ENCODE measurements at regions not wholly inside any gene's neighbourhood (a gene's known extent, or its start where the extent isn't known, plus 50 kb on each side); places are given as distances from the start of the nearest gene placed in this dataset.
A peak's percentile ranks its signal among the peaks of the same experiment; 100 is the strongest.
"Not testable (repeated sequence)": the region's sequence is repeated elsewhere in the genome, so short reads cannot be mapped to it uniquely, and the experiment has no call there.

DNA sequence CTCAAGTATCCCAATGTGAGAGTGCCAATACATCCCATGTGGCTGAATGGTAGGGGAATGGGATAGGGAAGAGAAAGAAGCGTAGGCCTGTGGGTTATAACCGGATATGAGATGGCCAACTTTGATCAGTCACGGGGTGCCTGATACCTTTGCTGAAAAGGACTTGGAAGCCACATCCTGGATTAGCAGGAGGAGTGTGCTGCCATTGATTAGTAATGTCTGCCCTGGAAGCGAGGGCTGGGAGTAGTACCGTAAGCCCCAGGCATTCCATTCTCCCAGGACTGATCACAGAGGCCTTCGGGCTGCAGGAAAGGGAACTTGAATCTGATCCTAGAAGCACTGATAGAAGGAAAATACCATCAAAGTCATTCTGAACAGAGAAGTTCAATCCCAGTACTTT is 218.5 kb downstream of the TFCP2L1 start:
- Histone ChIP-seq H3K9me3 (no peaks in the 10 kb centered on the region), H3K27me3 (no peaks in the 10 kb centered on the region), H3K36me3 (no peaks in the 10 kb centered on the region), H3K4me3 (no peak overlapping the region), H3K4me1 (no peaks in the 10 kb centered on the region), H3K27ac (no peak overlapping the region)
- DNase-seq, result no peak
- TF ChIP-seq CTCF (IDR thresholded peaks at IDR 0.05) (no peak), POLR2A (IDR thresholded peaks at IDR 0.05) (no peak)
- intact Hi-C loops (cut with DNase I; ENCODE audit: low total_unique reads), result no loop called here

DNA sequence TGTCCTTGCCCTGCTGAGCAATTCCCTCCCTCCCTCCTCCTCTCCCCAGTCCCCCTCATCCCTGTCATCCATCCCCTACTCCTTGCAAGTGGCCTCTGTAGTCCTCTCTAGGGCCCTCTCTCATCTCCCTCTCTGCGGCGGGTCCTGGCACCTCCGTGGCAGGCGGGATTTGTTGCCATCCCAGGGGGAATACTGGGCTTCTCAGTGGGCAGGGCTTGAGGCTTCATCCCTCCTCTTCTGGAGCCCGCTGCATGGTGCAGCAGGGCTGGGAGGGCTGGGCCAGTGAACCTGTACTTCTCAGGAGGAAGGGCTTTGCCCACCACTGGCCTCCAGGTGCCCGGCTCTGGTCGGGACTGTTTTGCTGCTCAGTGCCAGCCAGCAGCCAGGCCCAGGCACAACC is 216.2 kb downstream of the TFCP2L1 start:
- Histone ChIP-seq H3K9me3 (no peaks in the 10 kb centered on the region), H3K4me3 (no peak overlapping the region), H3K36me3 (no peaks in the 10 kb centered on the region), H3K4me1 (no peaks in the 10 kb centered on the region), H3K27me3 (no peaks in the 10 kb centered on the region), H3K27ac (no peak overlapping the region)
- no peak for TF ChIP-seq CTCF (IDR thresholded peaks at IDR 0.05)
- no peak for TF ChIP-seq POLR2A (IDR thresholded peaks at IDR 0.05)
- no peak for DNase-seq
- intact Hi-C loops (cut with DNase I; ENCODE audit: low total_unique reads), result no loop called here

DNA sequence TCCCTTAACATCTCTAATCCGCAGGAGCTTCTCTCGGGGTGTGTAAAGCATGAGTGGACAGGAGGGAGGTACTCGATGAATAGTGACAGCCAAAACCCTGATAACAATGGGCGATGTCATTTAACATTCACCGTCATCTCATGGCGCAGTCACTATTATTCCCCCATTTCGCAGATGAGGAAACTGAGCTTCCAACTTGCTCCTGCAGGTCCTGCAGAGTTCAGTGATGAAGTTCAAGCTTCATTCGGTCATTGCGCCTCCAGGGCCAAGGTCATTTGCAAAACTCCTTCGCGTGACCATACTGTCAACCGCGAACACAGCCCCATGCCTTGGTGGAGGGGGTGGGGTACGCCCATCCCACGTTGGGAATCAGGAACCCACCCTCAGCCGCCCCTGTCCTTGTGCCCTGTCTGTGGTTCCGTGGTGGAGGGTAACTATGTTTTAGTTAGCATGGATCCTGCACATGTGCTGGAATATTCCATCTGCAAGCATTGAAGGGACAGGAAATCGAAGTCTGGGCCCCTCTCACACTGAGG is 215.5 kb downstream of the TFCP2L1 start:
- no peaks in the 10 kb centered on the region for H3K27me3 ChIP-seq
- intact Hi-C loops (cut with DNase I; ENCODE audit: low total_unique reads), result no loop called here
- no peaks in the 10 kb centered on the region for H3K9me3 ChIP-seq
- DNase-seq, result no peak
- no peak overlapping the region for H3K4me3 ChIP-seq
- TF ChIP-seq POLR2A (IDR thresholded peaks at IDR 0.05) (no peak), CTCF (IDR thresholded peaks at IDR 0.05) (no peak)
- no peaks in the 10 kb centered on the region for H3K4me1 ChIP-seq
- H3K27ac ChIP-seq, result no peak overlapping the region
- H3K36me3 ChIP-seq, result no peaks in the 10 kb centered on the region

DNA sequence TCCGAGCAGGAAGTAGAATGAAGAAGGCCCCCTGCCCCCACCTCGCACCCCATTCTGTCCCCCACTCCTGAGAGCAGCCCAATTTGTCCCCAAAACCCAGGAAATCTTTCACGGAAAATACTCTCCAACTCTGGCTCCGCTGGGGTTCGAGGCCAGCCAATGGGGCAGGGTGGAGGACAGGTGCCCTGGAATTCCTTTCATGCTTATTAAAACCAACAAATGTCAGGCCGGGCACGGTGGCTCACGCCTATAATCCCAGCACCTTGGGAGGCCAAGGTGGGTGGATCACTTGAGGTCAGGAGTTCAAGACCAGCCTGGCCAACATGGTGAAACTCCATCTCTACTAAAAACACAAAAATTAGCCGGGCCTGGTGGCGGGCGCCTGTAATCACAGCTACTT is 214.9 kb downstream of the TFCP2L1 start:
- intact Hi-C loops (cut with DNase I; ENCODE audit: low total_unique reads), result loop anchor here (5.0 kb wide), 1 partner anchor 373 kb away; no protein-coding TSS in a partner anchor
- H3K4me3 ChIP-seq, H3K4me1 ChIP-seq, H3K27ac ChIP-seq, H3K9me3 ChIP-seq, H3K36me3 ChIP-seq, DNase-seq, H3K27me3 ChIP-seq: not testable (repeated sequence)

- Histone ChIP-seq H3K4me3 (no peak overlapping the region), H3K27me3 (no peaks in the 10 kb centered on the region), H3K9me3 (no peaks in the 10 kb centered on the region), H3K4me1 (no peaks in the 10 kb centered on the region), H3K36me3 (no peaks in the 10 kb centered on the region), H3K27ac (no peak overlapping the region)
- intact Hi-C loops (cut with DNase I; ENCODE audit: low total_unique reads), result loop anchor here (5.0 kb wide), 1 partner anchor 374 kb away; no protein-coding TSS in a partner anchor
- no peak for TF ChIP-seq POLR2A (IDR thresholded peaks at IDR 0.05)
- TF ChIP-seq CTCF (IDR thresholded peaks at IDR 0.05), result peak; percentile 78 to 94 (median 89)
- peak; percentile 64 to 76 for DNase-seq
These were observed 213.9 kb downstream of the TFCP2L1 start for GRCh38 chr2:121071034-121071504.

GRCh38 chr2:121072784-121073183 is 212.2 kb downstream of the TFCP2L1 start:
- TF ChIP-seq POLR2A (IDR thresholded peaks at IDR 0.05), result no peak
- no peak for TF ChIP-seq CTCF (IDR thresholded peaks at IDR 0.05)
- Histone ChIP-seq H3K27me3 (no peaks in the 10 kb centered on the region), H3K27ac (no peak overlapping the region), H3K4me3 (no peak overlapping the region), H3K4me1 (no peaks in the 10 kb centered on the region), H3K36me3 (no peaks in the 10 kb centered on the region), H3K9me3 (no peaks in the 10 kb centered on the region)
- intact Hi-C loops (cut with DNase I; ENCODE audit: low total_unique reads), result loop anchor here (5.0 kb wide), 1 partner anchor 375 kb away; no protein-coding TSS in a partner anchor
- no peak for DNase-seq
